PFSK-1 (cell line): ENCODE measurements at regions not wholly inside any gene's neighbourhood (a gene's known extent, or its start where the extent isn't known, plus 50 kb on each side); places are given as distances from the start of the nearest gene placed in this dataset.

Experiments
- POLR2AphosphoS5 ChIP-seq: IDR thresholded peaks from 2 replicates; pipeline ENCODE4 v1.6.1; 2012; ENCODE audit warnings: low read depth, mild to moderate bottlenecking, control low read depth, low read length, moderate library complexity
- REST ChIP-seq, 2 experiments: IDR thresholded peaks; 2 replicates each; pipeline versions ENCODE4 v1.6.1 to v1.8.0; 2011 to 2012; ENCODE audit warnings: low read depth in 2 of 2, low read length in 2 of 2, control low read depth in 1 of 2, inconsistent platforms in 1 of 2, mild to moderate bottlenecking in 1 of 2, moderate library complexity in 1 of 2; ENCODE audit not compliant: insufficient read depth in 1 of 2
- SIN3A ChIP-seq: IDR thresholded peaks from 2 replicates; pipeline ENCODE4 v1.6.1; 2012; ENCODE audit warnings: mild to moderate bottlenecking, low read length, moderate library complexity, borderline replicate concordance; ENCODE audit not compliant: insufficient read depth
- TAF1 ChIP-seq: IDR thresholded peaks from 2 replicates; pipeline ENCODE4 v1.6.1; 2012; ENCODE audit warnings: low read length, control low read depth, borderline replicate concordance; ENCODE audit not compliant: insufficient read depth

GRCh38 chr20:22282696-22283095, 301.7 kb downstream of the FOXA2 start:
- TF ChIP-seq POLR2AphosphoS5 (no peak), TAF1 (no peak), SIN3A (no peak), REST (IDR thresholded peaks at IDR 0.05; ENCODE audit: insufficient read depth in 1 of 2, low read depth in 2 of 2, low read length in 2 of 2) (no peak)
